HG03520 (cell line): ENCODE measurements at regions not wholly inside any gene's neighbourhood (a gene's known extent, or its start where the extent isn't known, plus 50 kb on each side); places are given as distances from the start of the nearest gene placed in this dataset.

Experiments used
- ATAC-seq: cut with Tn5 transposase; IDR thresholded peaks from one replicate; pipeline ENCODE4 v1.9.1; 2021; ENCODE audit warnings: mild to moderate bottlenecking, moderate library complexity; ENCODE audit not compliant: unreplicated experiment

- no peak for ATAC-seq
These were observed 96.1 kb downstream of the ARL4A start for GRCh38 chr7:12783421-12784095.

GRCh38 chr7:12785473-12785872 is 98.0 kb downstream of the ARL4A start:
- no peak for ATAC-seq

- no peak for ATAC-seq
These were observed 99.1 kb downstream of the ARL4A start for GRCh38 chr7:12786494-12786893.

GRCh38 chr7:12788171-12788570 is 100.7 kb downstream of the ARL4A start:
- no peak for ATAC-seq

GRCh38 chr7:12788591-12788990 is 101.2 kb downstream of the ARL4A start:
- no peak for ATAC-seq

- no peak for ATAC-seq
These were observed 107.4 kb downstream of the ARL4A start for GRCh38 chr7:12794722-12795302.

GRCh38 chr7:12796397-12797127 is 109.1 kb downstream of the ARL4A start:
- ATAC-seq = no peak

- no peak for ATAC-seq
These were observed 113.1 kb downstream of the ARL4A start for GRCh38 chr7:12800486-12800885.

- no peak for ATAC-seq
These were observed 113.7 kb downstream of the ARL4A start for GRCh38 chr7:12801107-12801506.

- no peak for ATAC-seq
These were observed 114.6 kb downstream of the ARL4A start for GRCh38 chr7:12802070-12802469.

- ATAC-seq = no peak
These were observed 116.1 kb downstream of the ARL4A start for GRCh38 chr7:12803542-12803941.

- no peak for ATAC-seq
These were observed 118.1 kb downstream of the ARL4A start for GRCh38 chr7:12805518-12805928.

- no peak for ATAC-seq
These were observed 118.5 kb downstream of the ARL4A start for GRCh38 chr7:12805957-12806356.

GRCh38 chr7:12809476-12809875 is 122.0 kb downstream of the ARL4A start:
- ATAC-seq = no peak

GRCh38 chr7:12812111-12812510 is 124.7 kb downstream of the ARL4A start:
- no peak for ATAC-seq

GRCh38 chr7:12814107-12814506 is 126.7 kb downstream of the ARL4A start:
- no peak for ATAC-seq

GRCh38 chr7:12814828-12815227 is 127.4 kb downstream of the ARL4A start:
- no peak for ATAC-seq

GRCh38 chr7:12815426-12815825 is 128.0 kb downstream of the ARL4A start:
- ATAC-seq = no peak

- ATAC-seq = no peak
These were observed 128.4 kb downstream of the ARL4A start for GRCh38 chr7:12815871-12816270.

- no peak for ATAC-seq
These were observed 133.3 kb downstream of the ARL4A start for GRCh38 chr7:12820777-12821176.

GRCh38 chr7:12821746-12822145 is 134.3 kb downstream of the ARL4A start:
- no peak for ATAC-seq

GRCh38 chr7:12826079-12826478 is 138.6 kb downstream of the ARL4A start:
- no peak for ATAC-seq
